Endodermal cell (in vitro differentiated cells): ENCODE measurements at regions not wholly inside any gene's neighbourhood (a gene's known extent, or its start where the extent isn't known, plus 50 kb on each side); places are given as distances from the start of the nearest gene placed in this dataset.

Experiments used
- DNase-seq: peaks from one replicate; pipeline ENCODE4 v3.0.0-alpha.2; 2017
- H3K27ac ChIP-seq: 2 replicates; pipeline ENCODE4 v1.5.1; 2013; ENCODE audit warnings: mild to moderate bottlenecking, low read depth, low read length, moderate library complexity
- H3K27me3 ChIP-seq: 2 replicates; pipeline ENCODE4 v1.6.1; 2013; ENCODE audit warnings: mild to moderate bottlenecking, low read length, moderate library complexity; ENCODE audit not compliant: insufficient read depth, control insufficient read depth, poor library complexity, severe bottlenecking
- H3K36me3 ChIP-seq: 2 replicates; pipeline ENCODE4 v1.7.0; 2013; ENCODE audit warnings: mild to moderate bottlenecking, low read length, moderate library complexity; ENCODE audit not compliant: control insufficient read depth, insufficient read depth
- H3K4me1 ChIP-seq: one replicate; pipeline ENCODE4 v1.7.0; 2013; ENCODE audit warnings: low read length; ENCODE audit not compliant: control insufficient read depth, insufficient read depth
- H3K4me3 ChIP-seq: 2 replicates; pipeline ENCODE4 v1.5.1; 2013; ENCODE audit warnings: mild to moderate bottlenecking, low read length, moderate library complexity
- H3K9ac ChIP-seq: 2 replicates; pipeline ENCODE4 v1.6.1; 2013; ENCODE audit warnings: mild to moderate bottlenecking, low read length, moderate library complexity; ENCODE audit not compliant: poor library complexity, severe bottlenecking; ENCODE audit errors: extremely low read depth
- H3K9me3 ChIP-seq: 2 replicates; pipeline ENCODE4 v1.6.1; 2013; ENCODE audit warnings: mild to moderate bottlenecking, low read length, moderate library complexity; ENCODE audit not compliant: control insufficient read depth
- H3K27ac Mint-ChIP-seq: 2 replicates; pipeline ENCODE4 v1.8.0; 2020; ENCODE audit warnings: mixed read lengths
- H3K27me3 Mint-ChIP-seq: 2 replicates; pipeline ENCODE4 v1.8.0; 2021; ENCODE audit warnings: mild to moderate bottlenecking, mixed read lengths; ENCODE audit not compliant: insufficient read depth
- H3K36me3 Mint-ChIP-seq: 2 replicates; pipeline ENCODE4 v1.8.0; 2020; ENCODE audit warnings: low read depth, mixed read lengths
- H3K4me1 Mint-ChIP-seq: 2 replicates; pipeline ENCODE4 v1.8.0; 2020; ENCODE audit warnings: mixed read lengths
- H3K4me3 Mint-ChIP-seq: 2 replicates; pipeline ENCODE4 v1.8.0; 2020; ENCODE audit warnings: mild to moderate bottlenecking, moderate library complexity, mixed read lengths
- H3K9me3 Mint-ChIP-seq: 2 replicates; pipeline ENCODE4 v1.8.0; 2020; ENCODE audit warnings: mild to moderate bottlenecking, mixed read lengths
- WGBS, 2 experiments: methylation state at CpG; one replicate each; pipeline versions ENCODE4 v1.1.5 to v1.1.7; 2013; ENCODE audit warnings: missing lambda C conversion rate in 2 of 2, mixed read lengths in 1 of 2; ENCODE audit not compliant: insufficient coverage in 1 of 2, insufficient read length in 1 of 2; 5-methylcytosine and 5-hydroxymethylcytosine counted together
- TF ChIP-seq, protein P1 (sequence below): fragments of 200-600 bp; sonication (generic); conservative IDR thresholded peaks from 2 replicates; pipeline ENCODE4 v1.5.0; 2021; ENCODE audit warnings: antibody characterized with exemption, mild to moderate bottlenecking

- no peak overlapping the region for H3K9ac ChIP-seq
- TF ChIP-seq, protein P1, sequence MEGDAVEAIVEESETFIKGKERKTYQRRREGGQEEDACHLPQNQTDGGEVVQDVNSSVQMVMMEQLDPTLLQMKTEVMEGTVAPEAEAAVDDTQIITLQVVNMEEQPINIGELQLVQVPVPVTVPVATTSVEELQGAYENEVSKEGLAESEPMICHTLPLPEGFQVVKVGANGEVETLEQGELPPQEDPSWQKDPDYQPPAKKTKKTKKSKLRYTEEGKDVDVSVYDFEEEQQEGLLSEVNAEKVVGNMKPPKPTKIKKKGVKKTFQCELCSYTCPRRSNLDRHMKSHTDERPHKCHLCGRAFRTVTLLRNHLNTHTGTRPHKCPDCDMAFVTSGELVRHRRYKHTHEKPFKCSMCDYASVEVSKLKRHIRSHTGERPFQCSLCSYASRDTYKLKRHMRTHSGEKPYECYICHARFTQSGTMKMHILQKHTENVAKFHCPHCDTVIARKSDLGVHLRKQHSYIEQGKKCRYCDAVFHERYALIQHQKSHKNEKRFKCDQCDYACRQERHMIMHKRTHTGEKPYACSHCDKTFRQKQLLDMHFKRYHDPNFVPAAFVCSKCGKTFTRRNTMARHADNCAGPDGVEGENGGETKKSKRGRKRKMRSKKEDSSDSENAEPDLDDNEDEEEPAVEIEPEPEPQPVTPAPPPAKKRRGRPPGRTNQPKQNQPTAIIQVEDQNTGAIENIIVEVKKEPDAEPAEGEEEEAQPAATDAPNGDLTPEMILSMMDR, result no peak
Observed at GRCh38 chr1:82152356-82153271, 351.9 kb downstream of the ADGRL2 start.

GRCh38 chr1:82145656-82146055 lies 344.9 kb downstream of the ADGRL2 start:
- Histone ChIP-seq H3K36me3 (no peaks in the 10 kb centered on the region), H3K27ac (no peak overlapping the region), H3K4me1 (no peaks in the 10 kb centered on the region), H3K27me3 (no peaks in the 10 kb centered on the region), H3K9ac (no peak overlapping the region), H3K4me3 (no peak overlapping the region), H3K9me3 (no peaks in the 10 kb centered on the region)
- no peak overlapping the region for H3K4me3 Mint-ChIP-seq
- WGBS, 2 experiments, result 100% methylated on average over 1 of the region's 1 CpG; no CpG with 5 or more reads in 1 of the 2 experiments
- no peaks in the 10 kb centered on the region for H3K36me3 Mint-ChIP-seq
- H3K4me1 Mint-ChIP-seq, result peaks cover 3% of the 10 kb centered on the region
- no peaks in the 10 kb centered on the region for H3K9me3 Mint-ChIP-seq
- H3K27me3 Mint-ChIP-seq, result no peaks in the 10 kb centered on the region
- DNase-seq, result no peak
- H3K27ac Mint-ChIP-seq, result no peak overlapping the region
- TF ChIP-seq, protein P1, result no peak

More at GRCh38 chr1:82152356-82153271, 351.9 kb downstream of the ADGRL2 start:
- Histone ChIP-seq H3K9me3 (no peaks in the 10 kb centered on the region), H3K4me3 (no peak overlapping the region), H3K36me3 (no peaks in the 10 kb centered on the region), H3K27ac (no peak overlapping the region), H3K4me1 (no peaks in the 10 kb centered on the region), H3K27me3 (no peaks in the 10 kb centered on the region)
- DNase-seq, result no peak
- H3K4me3 Mint-ChIP-seq, result no peak overlapping the region
- H3K27me3 Mint-ChIP-seq, result peaks cover 3% of the 10 kb centered on the region
- no peaks in the 10 kb centered on the region for H3K4me1 Mint-ChIP-seq
- H3K9me3 Mint-ChIP-seq, result no peaks in the 10 kb centered on the region
- no peak overlapping the region for H3K27ac Mint-ChIP-seq
- no peaks in the 10 kb centered on the region for H3K36me3 Mint-ChIP-seq
- 95 to 100% methylated on average over 1 to 5 of the region's 5 CpGs for WGBS, 2 experiments

- no peaks in the 10 kb centered on the region for H3K27me3 ChIP-seq
- Mint-ChIP-seq H3K4me1 (peaks cover 3% of the 10 kb centered on the region), H3K27me3 (no peaks in the 10 kb centered on the region), H3K9me3 (no peaks in the 10 kb centered on the region), H3K36me3 (no peaks in the 10 kb centered on the region), H3K27ac (no peak overlapping the region), H3K4me3 (no peak overlapping the region)
- no peak overlapping the region for H3K4me3 ChIP-seq
- no peaks in the 10 kb centered on the region for H3K9me3 ChIP-seq
- no peaks in the 10 kb centered on the region for H3K4me1 ChIP-seq
- no peak overlapping the region for H3K27ac ChIP-seq
- no peaks in the 10 kb centered on the region for H3K36me3 ChIP-seq
- WGBS, 2 experiments, result 93% methylated on average over 3 of the region's 3 CpGs; no CpG with 5 or more reads in 1 of the 2 experiments
- no peak overlapping the region for H3K9ac ChIP-seq
- DNase-seq, result no peak
- TF ChIP-seq, protein P1, result no peak
Observed at GRCh38 chr1:82143108-82143833, 342.5 kb downstream of the ADGRL2 start.
